GM18520 (cell line): ENCODE measurements at regions not wholly inside any gene's neighbourhood (a gene's known extent, or its start where the extent isn't known, plus 50 kb on each side); places are given as distances from the start of the nearest gene placed in this dataset.
A peak's percentile ranks its signal among the peaks of the same experiment; 100 is the strongest.
"Not testable (repeated sequence)": the region's sequence is repeated elsewhere in the genome, so short reads cannot be mapped to it uniquely, and the experiment has no call there.

Experiments used
- ATAC-seq: cut with Tn5 transposase; IDR thresholded peaks from one replicate; pipeline ENCODE4 v1.9.1; 2021; ENCODE audit not compliant: unreplicated experiment

DNA sequence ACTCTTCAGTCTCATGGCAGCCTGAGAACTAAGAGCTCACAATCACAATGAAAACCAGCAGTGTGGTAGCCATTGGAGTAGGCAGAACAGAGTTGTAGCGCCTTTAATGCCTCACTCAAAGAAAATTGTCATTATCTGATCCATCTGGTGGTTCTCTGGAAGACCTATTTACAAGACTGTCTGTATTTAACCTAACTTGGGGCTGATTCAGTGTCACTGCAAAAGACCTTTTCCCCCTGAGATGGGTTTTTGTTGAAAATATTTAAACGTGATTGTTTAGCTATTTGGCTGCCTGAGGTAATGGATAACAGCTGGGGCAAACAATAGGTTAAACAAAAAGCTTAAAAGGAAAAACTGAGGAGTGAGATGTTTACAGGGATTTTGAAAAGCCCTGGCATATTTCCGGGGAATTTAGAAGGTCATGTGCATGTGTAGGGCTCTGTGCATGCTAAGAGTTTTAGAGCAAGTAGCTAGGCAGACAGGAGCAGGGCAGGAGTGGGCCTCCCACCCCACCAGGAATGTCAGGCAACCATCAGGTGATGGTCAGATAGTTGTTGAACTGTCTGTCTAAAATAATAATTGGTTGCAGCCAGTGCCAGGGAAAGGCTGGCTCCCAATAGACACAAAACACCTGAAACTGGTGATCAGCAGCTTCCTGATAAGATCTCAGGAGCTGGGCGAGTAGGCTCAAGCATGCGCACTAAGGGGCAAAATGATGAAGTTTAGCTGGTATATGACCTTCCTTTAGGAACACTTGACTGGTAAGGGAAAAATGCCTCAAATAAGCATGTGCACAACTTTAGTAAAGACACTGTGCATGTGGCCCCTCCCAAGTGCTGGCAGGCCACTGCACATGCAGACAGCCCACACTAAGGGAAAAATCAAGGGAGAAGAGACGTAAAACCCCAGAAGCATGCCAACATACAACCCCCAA, 70.8 kb upstream of the AKIRIN2 start:
- no peak for ATAC-seq

DNA sequence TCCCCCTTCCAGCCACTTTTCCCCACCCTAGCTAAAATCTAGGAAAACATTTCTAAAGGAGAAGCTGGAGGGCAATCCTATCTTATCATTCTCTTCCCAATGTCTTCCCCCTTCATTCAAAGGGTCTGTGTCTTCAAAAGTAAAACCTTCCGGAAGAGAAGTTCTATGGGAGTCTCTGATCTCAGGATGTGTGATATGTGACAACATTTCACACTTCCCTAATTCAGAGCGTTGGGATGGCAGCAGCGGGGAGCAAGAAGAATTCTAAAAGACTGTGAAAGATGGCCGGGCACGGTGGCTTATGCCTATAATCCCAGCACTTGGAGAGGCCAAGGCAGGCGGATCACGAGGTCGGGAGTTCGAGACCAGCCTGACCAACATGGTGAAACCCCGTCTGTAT, 65.4 kb upstream of the AKIRIN2 start:
- no peak for ATAC-seq

DNA sequence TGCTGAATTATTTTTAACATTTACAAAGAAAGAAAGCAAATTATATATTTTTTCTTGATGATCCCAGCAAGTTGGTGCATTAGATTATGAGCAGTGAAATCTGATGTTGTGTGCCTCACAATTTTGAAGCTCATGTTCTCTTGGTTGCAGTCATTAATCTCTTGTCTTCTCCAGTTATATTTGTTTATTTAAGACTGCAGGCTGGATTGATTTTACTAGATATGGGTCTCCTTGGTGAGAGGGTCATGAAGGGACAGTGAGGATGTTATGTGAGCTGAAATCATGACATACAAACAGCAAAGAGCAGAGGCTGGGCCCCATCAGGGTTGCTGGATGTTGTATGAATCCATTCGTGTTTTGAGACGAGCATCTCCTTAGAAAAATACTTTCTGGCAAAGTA, 64.2 kb upstream of the AKIRIN2 start:
- no peak for ATAC-seq

DNA sequence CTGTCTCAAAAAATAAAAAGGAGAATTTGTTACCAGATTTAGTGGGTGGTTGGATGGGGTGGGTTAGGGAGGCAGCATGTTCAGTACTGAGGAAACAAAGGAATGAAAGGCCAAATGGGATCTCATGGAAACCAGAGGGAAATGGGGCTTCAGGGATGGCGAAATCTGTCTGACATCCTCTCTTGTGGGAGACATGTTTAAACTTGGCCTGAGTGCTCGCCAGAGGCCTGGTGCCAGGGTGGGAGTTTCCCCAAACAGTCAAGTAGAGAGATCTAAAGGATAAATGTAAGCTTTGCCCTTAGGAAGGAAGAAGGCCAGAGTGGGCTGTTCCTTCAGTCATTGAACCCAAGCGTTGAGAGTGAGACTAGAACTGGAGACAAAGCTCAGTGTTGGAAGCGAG, 61.9 kb upstream of the AKIRIN2 start:
- ATAC-seq, result no peak

DNA sequence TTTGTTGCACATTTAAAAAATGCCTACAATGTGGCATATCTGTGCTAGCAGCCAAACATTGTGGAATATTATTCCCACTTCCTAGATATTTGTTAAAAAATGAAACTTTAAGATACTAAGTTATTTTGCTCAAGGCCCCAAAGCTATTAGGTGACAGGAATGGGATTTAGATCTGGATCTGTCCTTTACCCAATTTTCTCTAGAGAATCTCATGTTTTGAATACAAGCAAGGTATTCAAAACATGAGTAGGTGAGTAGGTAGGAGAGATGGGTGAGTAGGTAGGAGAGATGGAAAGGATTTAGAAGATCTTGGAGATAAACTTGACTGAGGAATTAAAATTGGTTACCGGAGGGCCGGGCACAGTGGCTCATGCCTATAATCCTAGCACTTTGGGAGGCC, 61.2 kb upstream of the AKIRIN2 start:
- ATAC-seq, result no peak

DNA sequence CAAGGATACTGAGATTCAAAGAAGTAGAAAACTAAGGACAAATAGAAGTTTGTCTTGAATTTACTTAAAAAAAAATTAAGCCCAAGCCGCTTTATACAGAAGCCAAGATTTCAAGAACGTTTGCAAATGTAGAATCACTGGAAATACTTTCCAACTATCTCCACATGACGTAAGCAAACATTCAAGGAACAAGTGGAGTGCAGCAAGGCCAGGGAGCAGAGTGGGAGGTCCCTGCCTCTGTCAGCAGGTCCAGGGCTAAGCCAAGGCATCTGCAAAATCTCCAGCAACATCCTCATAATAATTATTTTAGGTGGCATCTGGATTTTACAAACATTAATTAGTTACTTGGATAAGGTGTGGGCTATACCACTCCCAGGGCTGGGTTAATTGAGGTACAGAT, 60.1 kb upstream of the AKIRIN2 start:
- no peak for ATAC-seq

DNA sequence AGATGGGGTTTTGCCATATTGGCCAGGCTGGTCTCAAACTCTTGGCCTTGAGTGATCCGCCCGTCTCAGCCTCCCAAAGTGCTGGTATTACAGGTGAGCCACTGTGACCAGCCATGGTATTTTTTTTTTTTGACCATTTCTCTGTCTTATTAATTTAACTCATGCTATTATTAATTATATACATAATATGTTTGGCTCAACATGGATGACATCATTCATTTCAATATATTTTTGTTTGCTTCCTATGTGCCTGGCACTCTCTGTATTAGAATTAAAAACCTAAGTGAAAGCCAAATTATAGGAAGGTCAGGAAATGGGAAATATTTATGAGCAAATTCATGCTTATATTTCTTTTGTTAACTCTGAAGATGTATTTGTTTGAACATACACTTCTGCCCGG, 55.8 kb upstream of the AKIRIN2 start:
- no peak for ATAC-seq

DNA sequence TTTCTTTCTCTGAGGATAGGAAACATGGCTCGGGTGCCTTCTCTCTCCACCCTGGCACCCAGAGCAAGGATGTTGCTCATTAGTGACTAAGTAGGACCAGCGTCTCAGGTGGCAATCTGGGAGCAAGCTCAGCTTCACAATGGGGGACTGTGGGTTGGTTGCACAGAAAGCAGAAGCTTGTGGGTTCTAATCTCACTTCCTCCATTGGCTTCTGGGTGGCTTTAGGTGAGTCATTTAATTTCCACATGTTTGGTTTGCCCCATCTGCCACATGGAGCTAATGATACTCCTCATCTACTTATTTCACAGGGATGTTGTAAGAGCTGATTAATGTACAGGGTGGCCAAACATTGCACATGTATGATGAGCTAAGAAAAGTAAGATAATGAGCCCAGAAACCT, 54.8 kb upstream of the AKIRIN2 start:
- peak; percentile 94 for ATAC-seq

DNA sequence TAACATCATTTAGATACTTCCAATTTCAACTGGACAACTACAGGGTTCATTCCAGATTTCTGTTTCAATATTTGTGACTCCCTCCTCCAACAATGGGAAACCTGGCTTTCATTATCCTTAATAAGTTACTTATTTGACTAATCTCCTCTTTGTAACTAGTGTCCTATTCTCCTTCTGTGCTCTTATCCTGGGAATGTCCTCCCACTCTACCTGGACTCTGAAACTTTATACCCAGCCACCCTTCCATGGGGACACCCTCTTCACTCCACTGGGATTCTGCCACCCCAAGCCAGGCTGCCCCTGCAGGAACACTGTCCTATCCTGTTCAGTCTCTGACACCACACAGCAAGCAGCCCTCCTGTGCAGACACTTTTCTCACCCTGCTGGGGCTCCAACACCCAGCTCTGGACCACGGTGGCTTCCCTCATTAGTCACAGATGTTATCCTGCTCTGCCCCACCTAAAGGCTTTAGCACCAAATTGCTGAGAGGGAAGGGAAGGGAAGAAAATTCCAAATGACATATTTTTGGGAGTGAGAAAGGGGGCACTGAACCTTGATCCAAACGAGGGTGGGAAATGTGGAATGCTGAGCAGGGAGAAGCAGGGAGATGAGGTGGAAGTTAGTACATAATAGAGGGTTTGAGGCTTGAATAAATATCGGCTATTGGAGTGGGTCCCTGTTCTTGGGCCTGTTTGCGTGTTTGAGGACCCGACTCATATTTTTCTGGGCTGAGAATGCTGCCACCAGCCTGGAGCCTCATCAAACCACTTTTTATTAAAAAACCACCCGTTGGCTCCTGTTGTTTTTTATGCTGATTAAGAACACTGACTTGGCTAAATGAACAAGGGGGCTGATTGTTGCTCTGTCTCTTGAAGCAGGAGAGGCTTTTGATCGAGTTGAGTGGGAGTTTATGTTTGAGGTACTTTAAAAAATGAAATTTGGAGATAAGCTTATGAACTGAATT, 54.0 kb upstream of the AKIRIN2 start:
- no peak for ATAC-seq

DNA sequence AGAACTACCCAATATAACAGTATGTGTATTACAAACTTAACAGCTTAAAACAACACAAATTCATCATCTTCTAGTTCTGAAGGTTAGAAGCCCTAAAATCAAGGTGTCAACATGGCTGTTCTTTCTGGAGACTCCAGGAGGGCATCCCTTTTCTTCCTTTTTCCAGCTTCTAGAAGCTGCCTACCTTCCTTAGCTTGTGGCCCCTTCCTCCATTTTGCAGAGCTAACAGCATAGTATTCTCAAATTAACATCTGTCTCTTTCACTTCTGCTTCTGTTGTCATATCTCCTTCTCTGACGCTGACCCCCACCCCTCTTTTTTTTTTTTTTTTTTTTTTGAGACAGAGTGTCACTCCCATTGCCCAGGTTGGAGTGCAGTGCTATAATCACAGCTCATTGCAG, 52.8 kb upstream of the AKIRIN2 start:
- no peak for ATAC-seq

DNA sequence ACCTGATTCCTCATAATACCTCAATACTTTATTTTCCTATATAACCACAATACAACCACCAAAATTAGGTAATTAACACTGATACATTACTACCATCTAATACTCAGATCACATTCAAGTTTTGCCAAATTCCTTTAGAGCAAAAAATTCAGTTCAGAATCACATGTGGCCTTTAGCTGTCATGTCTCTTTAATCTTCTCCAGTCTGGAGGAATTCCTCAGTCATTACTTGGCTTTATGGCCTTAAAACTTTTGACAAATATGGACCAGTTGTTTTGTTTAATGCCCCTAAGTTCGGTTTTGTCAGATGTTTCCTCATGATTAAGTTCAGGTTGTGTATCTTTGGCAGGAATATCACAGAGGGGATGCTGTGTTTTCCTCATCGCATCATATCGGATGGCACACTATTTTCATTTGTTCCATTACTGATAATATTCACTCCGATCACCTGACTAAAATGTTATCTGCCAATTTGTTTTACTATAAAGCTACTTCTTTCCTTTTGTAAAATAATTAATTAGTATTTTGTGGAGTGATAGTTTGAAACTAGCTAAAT, 51.2 kb upstream of the AKIRIN2 start:
- no peak for ATAC-seq

DNA sequence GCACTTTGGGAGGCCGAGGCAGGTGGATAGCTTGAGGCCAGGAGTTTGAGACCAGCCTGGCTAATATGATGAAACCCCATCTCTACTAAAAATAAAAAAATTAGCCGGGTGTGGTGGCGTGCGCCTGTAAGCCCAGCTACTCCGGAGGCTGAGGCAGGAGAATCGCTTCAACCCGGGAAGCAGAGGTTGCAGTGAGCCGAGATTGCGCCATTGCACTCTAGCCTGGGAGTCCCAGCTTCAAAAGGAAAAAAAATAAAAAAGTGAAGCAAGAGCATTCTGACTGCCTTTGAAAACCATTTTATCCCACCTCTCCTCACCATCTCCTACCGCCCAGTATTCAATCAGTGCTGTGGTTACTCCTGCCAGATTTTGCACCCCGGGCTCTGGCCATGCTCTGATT, 50.5 kb upstream of the AKIRIN2 start:
- not testable (repeated sequence) for ATAC-seq
